ENCODE measurements at regions not wholly inside any gene's neighbourhood (a gene's known extent, or its start where the extent isn't known, plus 50 kb on each side); places are given as distances from the start of the nearest gene placed in this dataset.

DNA sequence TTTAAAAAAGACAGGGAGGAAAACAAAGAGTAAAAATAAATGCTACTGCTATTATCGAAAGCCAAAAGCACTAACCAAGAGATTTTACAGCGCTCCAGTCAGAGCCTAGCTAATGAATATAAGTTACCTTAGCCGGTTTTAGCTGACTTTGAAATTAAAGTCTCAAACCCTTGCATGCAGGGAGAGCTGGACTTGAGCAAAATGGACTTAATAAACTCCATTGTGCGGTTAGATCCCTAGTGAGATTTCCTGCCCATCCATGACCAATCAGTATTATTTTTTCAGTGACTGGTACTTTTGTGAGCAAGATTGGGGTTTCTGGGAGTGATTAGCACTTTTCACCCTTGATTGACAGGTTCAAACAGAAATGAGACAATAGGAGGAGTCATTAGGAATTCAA, 333.4 kb upstream of the ADGRL2 start:
- intact Hi-C loops (cut with DNase I): no loop called here
- Histone ChIP-seq H3K27ac (no peak overlapping the region), H3K36me3 (no peaks in the 10 kb centered on the region), H3K4me3 (no peak overlapping the region), H3K27me3 (no peaks in the 10 kb centered on the region), H3K9me3 (no peaks in the 10 kb centered on the region), H3K4me1 (peaks cover 0 to 18% (median 8%) of the 10 kb centered on the region in 9 donors)
- no peak for DNase-seq
- no peak for ATAC-seq
- WGBS, 2 donors: 94 to 95% methylated on average over 4 of the region's 4 CpGs
- no peak for TF ChIP-seq CTCF (IDR thresholded peaks at IDR 0.05)

- WGBS, 2 donors: 88 to 89% methylated on average over 4 of the region's 4 CpGs
- ATAC-seq (no peak), DNase-seq (no peak)
- Histone ChIP-seq H3K4me3 (no peak overlapping the region), H3K27me3 (no peaks in the 10 kb centered on the region), H3K4me1 (peaks cover 0 to 18% (median 8%) of the 10 kb centered on the region in 9 donors), H3K9me3 (no peaks in the 10 kb centered on the region), H3K27ac (no peak overlapping the region), H3K36me3 (no peaks in the 10 kb centered on the region)
- intact Hi-C loops (cut with DNase I): no loop called here
- TF ChIP-seq CTCF (IDR thresholded peaks at IDR 0.05): no peak
Observed at GRCh38 chr1:81466961-81467360, 333.8 kb upstream of the ADGRL2 start.

DNA sequence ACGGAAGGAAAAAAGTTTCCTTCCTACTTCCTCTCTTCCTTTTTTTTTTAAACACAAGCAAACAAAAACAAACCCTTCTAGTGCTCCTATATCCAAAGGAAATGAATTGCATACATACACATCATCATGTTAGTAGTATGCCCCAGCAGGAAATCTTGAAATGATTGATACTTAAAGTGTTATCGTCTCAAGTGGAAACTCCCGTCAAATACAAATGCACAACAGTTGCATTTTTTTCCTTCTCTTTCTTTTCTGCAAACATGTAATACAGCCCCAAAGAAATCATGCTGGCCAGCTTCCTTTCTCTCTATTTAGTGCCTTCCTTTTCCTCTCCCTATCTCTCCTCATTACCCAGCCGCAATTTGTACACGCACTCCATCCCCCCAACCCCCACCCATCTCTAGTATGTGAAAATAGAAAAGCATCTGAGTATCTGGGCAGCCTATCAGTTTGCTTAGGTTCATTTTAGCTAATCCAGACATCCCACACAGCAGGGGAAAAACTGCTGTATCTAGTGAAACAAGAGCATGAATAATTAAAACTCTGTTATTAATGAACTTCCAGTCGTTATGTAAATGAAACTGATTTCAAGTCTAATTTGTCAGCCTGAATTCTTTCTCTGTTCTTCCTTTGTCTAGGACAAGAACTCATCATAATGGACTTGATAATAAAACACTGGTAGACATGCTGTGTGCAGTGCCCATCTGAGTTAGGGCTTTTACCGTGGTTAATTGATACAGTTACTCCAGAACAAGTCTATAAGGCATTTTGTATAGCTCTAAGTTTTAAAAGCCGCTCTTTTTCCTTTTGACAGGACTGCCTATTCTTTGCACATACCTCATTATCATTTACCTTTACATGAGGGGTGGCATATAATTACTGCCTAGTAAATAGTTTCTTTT, 336.5 kb upstream of the ADGRL2 start:
- H3K4me3 ChIP-seq: peak overlapping the region in 5 of 10 donors; percentile 4 to 29 (median 23)

DNA sequence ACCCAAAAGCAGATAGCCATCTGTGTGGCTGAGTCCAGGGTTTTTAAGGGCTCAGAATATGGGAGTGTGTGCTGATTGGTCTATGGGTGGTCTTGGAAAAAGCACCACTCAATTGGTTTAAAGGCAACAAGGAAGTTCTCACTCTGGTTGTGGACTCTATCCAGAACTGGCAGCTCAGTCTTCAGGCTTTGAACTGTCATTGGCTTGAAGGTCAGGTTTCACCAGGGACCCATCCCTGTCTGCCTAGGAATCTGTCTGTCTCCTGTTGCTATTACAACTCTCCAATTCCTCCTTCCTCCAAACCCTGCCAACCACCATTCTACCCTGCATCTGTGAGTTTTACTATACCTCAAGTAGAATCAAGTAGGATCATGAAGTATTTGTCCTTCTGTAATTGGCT, 341.7 kb upstream of the ADGRL2 start:
- no peak for TF ChIP-seq CTCF (IDR thresholded peaks at IDR 0.05)
- Histone ChIP-seq H3K27me3 (no peaks in the 10 kb centered on the region), H3K9me3 (no peaks in the 10 kb centered on the region), H3K27ac (no peak overlapping the region), H3K4me3 (no peak overlapping the region), H3K36me3 (no peaks in the 10 kb centered on the region), H3K4me1 (peaks cover 0 to 11% (median 2%) of the 10 kb centered on the region in 9 donors)
- ATAC-seq: peak in 1 of 8 donors; percentile 25
- intact Hi-C loops (cut with DNase I): no loop called here
- no peak for DNase-seq

More for the DNA sequence above, 336.5 kb upstream of the ADGRL2 start:
- DNase-seq (no peak), ATAC-seq (no peak)
- no peaks in the 10 kb centered on the region for H3K9me3 ChIP-seq
- intact Hi-C loops (cut with DNase I): no loop called here
- TF ChIP-seq CTCF (IDR thresholded peaks at IDR 0.05): no peak
- peaks cover 0 to 16% (median 8%) of the 10 kb centered on the region in 9 donors for H3K4me1 ChIP-seq
- H3K27ac ChIP-seq: no peak overlapping the region
- 40 to 41% methylated on average over 8 of the region's 8 CpGs for WGBS, 2 donors
- no peaks in the 10 kb centered on the region for H3K36me3 ChIP-seq
- H3K27me3 ChIP-seq: no peaks in the 10 kb centered on the region
